GM12891 (cell line): ENCODE measurements at regions not wholly inside any gene's neighbourhood (a gene's known extent, or its start where the extent isn't known, plus 50 kb on each side); places are given as distances from the start of the nearest gene placed in this dataset.

Experiments used
- POLR2AphosphoS5 ChIP-seq: IDR thresholded peaks from 2 replicates; pipeline ENCODE4 v1.6.1; 2011; ENCODE audit warnings: low read depth, low read length, control low read depth
- SPI1 ChIP-seq: IDR thresholded peaks from 2 replicates; pipeline ENCODE4 v1.6.1; 2011; ENCODE audit warnings: low read depth, low read length, control low read depth

DNA sequence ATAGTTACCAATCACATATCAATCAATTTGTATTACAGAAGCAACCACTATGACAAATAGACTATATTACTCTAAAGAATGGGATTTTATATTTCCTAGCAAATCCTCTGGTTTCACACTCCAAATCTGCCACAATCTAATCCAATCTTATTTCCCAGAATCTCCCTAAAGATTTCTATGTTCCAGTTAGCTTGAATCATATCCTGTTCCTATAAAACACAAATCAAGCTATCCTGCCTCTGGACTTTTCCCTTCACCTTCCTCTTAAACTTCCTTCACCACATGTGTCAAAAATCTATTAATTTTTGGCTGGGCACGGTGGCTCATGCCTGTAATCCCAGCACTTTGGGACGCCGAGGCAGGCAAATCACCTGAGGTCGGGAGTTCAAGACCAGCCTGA lies 50.0 kb downstream of the PIK3C2A start:
- no peak for TF ChIP-seq SPI1
- no peak for TF ChIP-seq POLR2AphosphoS5
